Lower leg skin (tissue), 3 donors: ENCODE measurements at regions not wholly inside any gene's neighbourhood (a gene's known extent, or its start where the extent isn't known, plus 50 kb on each side); places are given as distances from the start of the nearest gene placed in this dataset.

ENCODE experiments used
- POLR2A ChIP-seq, 2 donors: fragments of 450-650 bp; IDR thresholded peaks; one replicate each; pipeline ENCODE4 v1.6.1; 2016 to 2017; ENCODE audit warnings: antibody characterized with exemption in 2 of 2, mild to moderate bottlenecking in 1 of 2, moderate library complexity in 1 of 2
- TF ChIP-seq, protein P1 (sequence below), 3 donors: fragments of 450-650 bp; IDR thresholded peaks; one replicate each; pipeline ENCODE4 v1.5.1; 2016; ENCODE audit warnings: antibody characterized with exemption in 3 of 3, mild to moderate bottlenecking in 3 of 3, moderate library complexity in 2 of 3

DNA sequence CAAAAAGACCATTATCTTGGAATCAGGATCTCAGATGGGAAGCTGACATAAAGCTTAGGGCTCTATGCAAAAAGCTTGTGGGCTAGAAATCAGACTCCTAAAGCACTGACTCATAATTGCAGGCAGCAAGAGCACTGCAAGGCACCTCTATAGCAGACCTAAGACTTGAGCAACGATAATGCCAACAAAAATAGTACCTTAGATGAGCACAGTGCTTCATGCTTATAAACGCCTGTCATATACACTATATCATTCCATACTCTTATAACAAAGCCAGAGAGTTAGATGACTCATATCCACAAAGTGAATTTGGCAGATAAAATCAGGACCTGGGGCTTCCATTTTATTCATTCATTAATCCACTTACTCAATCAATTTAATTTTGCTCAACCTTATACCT, 560.8 kb downstream of the MCTP2 start:
- no peak for TF ChIP-seq POLR2A (IDR thresholded peaks at IDR 0.05)
- TF ChIP-seq, protein P1, sequence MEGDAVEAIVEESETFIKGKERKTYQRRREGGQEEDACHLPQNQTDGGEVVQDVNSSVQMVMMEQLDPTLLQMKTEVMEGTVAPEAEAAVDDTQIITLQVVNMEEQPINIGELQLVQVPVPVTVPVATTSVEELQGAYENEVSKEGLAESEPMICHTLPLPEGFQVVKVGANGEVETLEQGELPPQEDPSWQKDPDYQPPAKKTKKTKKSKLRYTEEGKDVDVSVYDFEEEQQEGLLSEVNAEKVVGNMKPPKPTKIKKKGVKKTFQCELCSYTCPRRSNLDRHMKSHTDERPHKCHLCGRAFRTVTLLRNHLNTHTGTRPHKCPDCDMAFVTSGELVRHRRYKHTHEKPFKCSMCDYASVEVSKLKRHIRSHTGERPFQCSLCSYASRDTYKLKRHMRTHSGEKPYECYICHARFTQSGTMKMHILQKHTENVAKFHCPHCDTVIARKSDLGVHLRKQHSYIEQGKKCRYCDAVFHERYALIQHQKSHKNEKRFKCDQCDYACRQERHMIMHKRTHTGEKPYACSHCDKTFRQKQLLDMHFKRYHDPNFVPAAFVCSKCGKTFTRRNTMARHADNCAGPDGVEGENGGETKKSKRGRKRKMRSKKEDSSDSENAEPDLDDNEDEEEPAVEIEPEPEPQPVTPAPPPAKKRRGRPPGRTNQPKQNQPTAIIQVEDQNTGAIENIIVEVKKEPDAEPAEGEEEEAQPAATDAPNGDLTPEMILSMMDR (IDR thresholded peaks at IDR 0.05): no peak
